ENCODE measurements at regions not wholly inside any gene's neighbourhood (a gene's known extent, or its start where the extent isn't known, plus 50 kb on each side); places are given as distances from the start of the nearest gene placed in this dataset.

- Mint-ChIP-seq H3K27me3 (ENCODE audit: insufficient read depth) (no peaks in the 10 kb centered on the region), H3K4me1 (ENCODE audit: low read depth) (no peaks in the 10 kb centered on the region; the same call in 1 of the 2 replicates), H3K4me3 (no peak overlapping the region), H3K9me3 (no peaks in the 10 kb centered on the region), H3K36me3 (ENCODE audit: low read depth) (no peaks in the 10 kb centered on the region), H3K27ac (no peak overlapping the region)
- no peak for DNase-seq
- TF ChIP-seq CTCF (IDR thresholded peaks at IDR 0.05) = no peak
Measured at GRCh38 chr4:121228848-121229247, 64.7 kb upstream of the TNIP3 start.

GRCh38 chr4:121227341-121227792, 63.2 kb upstream of the TNIP3 start:
- Mint-ChIP-seq H3K27me3 (ENCODE audit: insufficient read depth) (no peaks in the 10 kb centered on the region; the same call in 1 of the 2 replicates), H3K4me3 (no peak overlapping the region), H3K27ac (no peak overlapping the region), H3K4me1 (ENCODE audit: low read depth) (no peaks in the 10 kb centered on the region; the same call in 1 of the 2 replicates), H3K9me3 (no peaks in the 10 kb centered on the region), H3K36me3 (ENCODE audit: low read depth) (no peaks in the 10 kb centered on the region)
- TF ChIP-seq CTCF (IDR thresholded peaks at IDR 0.05) = peak; percentile 41
- DNase-seq = no peak

DNA sequence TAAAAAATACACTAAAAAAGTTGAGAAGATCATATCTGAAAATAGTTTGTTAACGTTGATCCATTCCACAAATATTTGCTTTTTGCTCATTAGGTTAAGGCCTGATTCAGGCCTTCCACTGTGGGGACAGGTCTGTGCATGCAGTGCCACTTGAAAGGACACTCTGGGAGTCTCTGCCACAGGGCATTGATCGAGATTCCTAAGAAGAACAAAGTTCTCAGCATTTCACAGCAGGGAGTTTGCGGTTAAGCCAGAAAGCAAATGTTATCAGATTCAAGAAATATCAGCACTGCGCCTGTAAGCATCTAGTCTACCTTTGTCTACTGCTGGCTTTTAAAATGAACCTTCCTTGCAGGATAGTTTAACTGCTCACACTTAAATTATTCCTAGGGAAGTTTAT, 62.2 kb upstream of the TNIP3 start:
- H3K36me3 Mint-ChIP-seq (ENCODE audit: low read depth) = no peaks in the 10 kb centered on the region
- no peaks in the 10 kb centered on the region for H3K9me3 Mint-ChIP-seq
- no peaks in the 10 kb centered on the region; the same call in 1 of the 2 replicates for H3K27me3 Mint-ChIP-seq (ENCODE audit: insufficient read depth)
- H3K27ac Mint-ChIP-seq = no peak overlapping the region
- H3K4me1 Mint-ChIP-seq (ENCODE audit: low read depth) = no peaks in the 10 kb centered on the region; the same call in 1 of the 2 replicates
- TF ChIP-seq CTCF (IDR thresholded peaks at IDR 0.05) = no peak
- H3K4me3 Mint-ChIP-seq = no peak overlapping the region
- no peak for DNase-seq

DNA sequence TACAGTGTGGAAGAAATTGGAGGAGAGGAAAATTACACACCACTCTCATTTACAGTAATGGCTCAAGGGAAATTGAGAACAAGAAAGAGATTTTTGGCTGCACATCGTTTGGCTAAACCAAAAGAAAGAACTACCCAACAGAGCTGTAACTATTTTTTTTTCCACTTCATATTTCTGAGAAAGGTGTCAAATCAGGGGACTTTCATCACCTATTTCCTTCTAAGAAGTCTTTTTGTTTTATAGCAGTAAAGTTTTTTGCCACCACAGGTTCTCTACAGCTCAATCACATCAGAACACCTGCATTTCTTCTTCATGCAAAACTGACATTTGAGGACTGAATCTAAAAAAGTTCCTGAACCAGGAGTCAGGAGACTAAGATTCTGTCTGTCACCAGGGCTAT, 57.5 kb upstream of the TNIP3 start:
- no peak overlapping the region for H3K4me3 Mint-ChIP-seq
- no peaks in the 10 kb centered on the region for H3K9me3 Mint-ChIP-seq
- TF ChIP-seq CTCF (IDR thresholded peaks at IDR 0.05) = no peak
- H3K4me1 Mint-ChIP-seq (ENCODE audit: low read depth) = peaks cover 24% of the 10 kb centered on the region
- no peak overlapping the region for H3K27ac Mint-ChIP-seq
- H3K27me3 Mint-ChIP-seq (ENCODE audit: insufficient read depth) = peaks cover 2% of the 10 kb centered on the region; the same call in 1 of the 2 replicates
- no peak for DNase-seq
- H3K36me3 Mint-ChIP-seq (ENCODE audit: low read depth) = no peaks in the 10 kb centered on the region

GRCh38 chr4:121221201-121221600, 57.1 kb upstream of the TNIP3 start:
- no peak for TF ChIP-seq CTCF (IDR thresholded peaks at IDR 0.05)
- DNase-seq = no peak
- Mint-ChIP-seq H3K27ac (no peak overlapping the region), H3K9me3 (no peaks in the 10 kb centered on the region), H3K4me1 (ENCODE audit: low read depth) (peaks cover 27% of the 10 kb centered on the region), H3K36me3 (ENCODE audit: low read depth) (no peaks in the 10 kb centered on the region), H3K27me3 (ENCODE audit: insufficient read depth) (peaks cover 2% of the 10 kb centered on the region; the same call in 1 of the 2 replicates), H3K4me3 (no peak overlapping the region)

GRCh38 chr4:121220698-121221097, 56.6 kb upstream of the TNIP3 start:
- Mint-ChIP-seq H3K4me1 (ENCODE audit: low read depth) (peaks cover 27% of the 10 kb centered on the region), H3K36me3 (ENCODE audit: low read depth) (no peaks in the 10 kb centered on the region), H3K27me3 (ENCODE audit: insufficient read depth) (peaks cover 2% of the 10 kb centered on the region; the same call in 1 of the 2 replicates), H3K27ac (no peak overlapping the region), H3K9me3 (no peaks in the 10 kb centered on the region), H3K4me3 (no peak overlapping the region)
- DNase-seq = no peak
- TF ChIP-seq CTCF (IDR thresholded peaks at IDR 0.05) = no peak
